ENCODE measurements at regions not wholly inside any gene's neighbourhood (a gene's known extent, or its start where the extent isn't known, plus 50 kb on each side); places are given as distances from the start of the nearest gene placed in this dataset.

GRCh38 chr6:15798533-15799255 is 135.9 kb upstream of the DTNBP1 start:
- DNase-seq (ENCODE audit: low read depth): no peak

DNA sequence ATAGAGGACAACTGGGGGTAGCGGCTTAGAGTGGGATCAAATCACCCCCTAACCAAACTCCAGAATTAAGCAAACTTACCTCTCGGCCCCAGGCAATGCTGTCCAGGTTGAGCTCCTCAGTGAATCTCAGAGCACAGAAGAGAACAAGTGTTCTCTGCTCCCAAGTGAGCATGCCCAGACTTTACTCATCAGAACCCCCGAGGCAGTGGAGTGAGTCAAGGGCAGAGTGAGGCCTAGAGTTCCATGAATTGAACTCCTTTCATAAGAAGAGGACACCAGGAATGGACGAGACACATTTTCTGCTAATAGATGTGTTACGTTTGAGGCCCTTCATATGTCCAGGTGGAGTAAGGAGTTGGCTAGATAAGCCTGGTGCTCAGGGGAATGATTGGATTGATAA is 134.0 kb upstream of the DTNBP1 start:
- no peak for DNase-seq (ENCODE audit: low read depth)

- no peak for DNase-seq (ENCODE audit: low read depth)
Measured at GRCh38 chr6:15796130-15796771, 133.4 kb upstream of the DTNBP1 start.

DNA sequence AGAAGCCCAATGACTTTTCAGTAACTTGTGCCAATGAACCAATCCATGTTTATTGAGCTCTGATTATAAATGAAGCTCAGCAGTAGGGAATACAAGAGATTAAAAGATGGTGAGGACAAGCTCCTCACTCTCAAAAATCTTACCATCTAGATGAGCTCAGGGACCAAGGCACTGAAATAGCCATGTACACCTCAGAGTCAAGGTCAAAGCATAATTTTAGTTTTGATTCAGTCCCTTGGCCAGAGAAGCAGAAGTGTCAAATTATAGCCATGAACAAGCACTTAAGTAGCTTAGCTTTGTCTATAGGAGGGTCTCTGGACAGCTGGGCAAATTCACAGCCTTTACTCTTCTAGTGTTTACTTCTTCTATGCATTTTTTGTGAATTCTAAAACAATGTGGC is 131.0 kb upstream of the DTNBP1 start:
- DNase-seq (ENCODE audit: low read depth): no peak

- no peak for DNase-seq (ENCODE audit: low read depth)
Measured at GRCh38 chr6:15793288-15793687, 130.5 kb upstream of the DTNBP1 start.

DNA sequence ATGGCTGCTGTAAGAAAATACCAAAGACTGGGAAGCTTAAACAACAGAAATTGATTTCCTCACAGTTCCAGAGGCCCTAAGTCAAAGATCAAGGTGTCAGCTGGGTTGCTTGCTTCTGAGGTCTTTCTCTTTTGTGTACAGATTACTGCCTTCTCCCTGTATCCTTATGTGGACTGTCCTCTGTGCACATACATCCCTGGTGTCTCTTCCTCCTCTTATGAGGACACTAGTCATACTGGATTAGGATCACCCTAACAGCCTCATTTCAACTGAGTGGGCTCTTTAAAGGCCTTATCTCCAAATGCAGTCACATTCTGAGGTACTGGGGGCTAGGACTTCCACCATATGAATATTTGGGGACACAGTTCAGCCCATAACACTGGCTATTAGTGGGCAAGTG is 130.0 kb upstream of the DTNBP1 start:
- DNase-seq (ENCODE audit: low read depth): no peak

DNA sequence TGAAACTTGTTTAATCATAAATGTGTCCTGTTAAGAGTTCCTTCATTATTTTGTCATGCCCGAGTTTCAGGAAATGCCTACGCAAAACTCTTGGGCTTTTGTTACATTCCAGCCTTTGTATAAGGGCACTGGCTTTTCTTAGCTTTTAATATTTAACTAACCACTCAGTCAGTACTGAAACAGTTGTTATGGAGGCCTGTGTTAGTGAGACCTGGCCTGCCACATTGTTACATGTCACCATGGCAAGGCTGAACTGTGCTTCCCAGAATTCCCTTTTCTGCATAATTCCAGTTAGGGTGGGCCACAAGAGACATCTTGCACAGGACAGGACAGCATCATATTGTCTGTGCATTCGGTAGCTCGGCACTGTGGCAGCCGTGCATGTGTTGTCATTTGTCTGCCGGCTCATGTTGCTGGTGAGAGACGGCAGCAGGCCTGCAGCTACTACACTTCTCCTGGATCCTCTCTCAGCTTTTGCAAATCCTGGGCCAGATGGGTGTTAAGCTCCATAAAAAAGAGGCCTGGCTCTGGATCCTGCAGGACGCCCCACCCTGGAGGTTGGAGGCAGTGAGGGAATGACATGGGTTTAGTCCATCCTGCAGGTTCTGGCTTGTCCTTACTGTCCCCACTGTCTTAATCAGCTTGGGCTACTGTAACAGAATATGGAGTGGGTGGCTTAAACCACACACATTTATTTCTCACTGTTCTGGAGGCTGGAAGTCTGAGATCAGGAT is 128.8 kb upstream of the DTNBP1 start:
- DNase-seq (ENCODE audit: low read depth): no peak

DNA sequence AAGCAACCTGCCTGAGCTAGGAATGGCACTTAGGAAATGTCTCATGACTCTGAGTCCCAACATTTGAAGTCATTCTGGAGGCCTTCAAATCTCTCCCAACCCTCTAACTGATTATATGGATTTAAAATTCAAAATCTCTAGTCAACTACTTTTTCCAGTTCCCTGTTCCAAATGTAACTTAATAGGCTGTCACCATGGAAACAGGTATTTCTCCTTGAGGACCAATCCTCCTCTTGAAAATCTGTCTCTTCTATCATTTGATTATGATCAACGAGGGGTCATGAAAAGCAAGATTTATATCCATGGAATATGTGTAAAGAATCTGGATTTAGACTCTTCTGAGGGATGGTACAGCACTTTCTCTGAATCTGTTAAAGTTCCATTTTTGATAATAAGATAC is 127.3 kb upstream of the DTNBP1 start:
- DNase-seq (ENCODE audit: low read depth): no peak

DNA sequence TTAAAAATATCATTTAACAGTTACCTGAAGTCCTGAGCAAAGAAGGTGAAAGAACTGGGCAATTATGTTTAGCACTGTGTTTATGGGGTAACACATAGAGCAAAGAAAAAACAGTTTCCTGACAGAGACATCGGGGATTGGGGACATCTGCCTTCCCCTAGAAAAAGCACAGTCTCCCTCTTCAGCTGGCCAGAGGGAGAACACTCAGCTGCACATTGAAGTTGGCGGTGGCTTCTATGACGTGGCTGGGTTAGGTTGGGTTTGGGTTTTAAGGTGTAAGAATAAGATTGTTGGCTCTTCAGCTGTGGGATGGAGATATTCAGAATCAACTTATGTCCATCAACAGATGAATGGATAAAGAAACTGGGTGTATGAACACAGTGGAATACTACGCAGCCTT is 124.0 kb upstream of the DTNBP1 start:
- no peak for DNase-seq (ENCODE audit: low read depth)

- no peak for DNase-seq (ENCODE audit: low read depth)
Measured at GRCh38 chr6:15783484-15783883, 120.7 kb upstream of the DTNBP1 start.

DNA sequence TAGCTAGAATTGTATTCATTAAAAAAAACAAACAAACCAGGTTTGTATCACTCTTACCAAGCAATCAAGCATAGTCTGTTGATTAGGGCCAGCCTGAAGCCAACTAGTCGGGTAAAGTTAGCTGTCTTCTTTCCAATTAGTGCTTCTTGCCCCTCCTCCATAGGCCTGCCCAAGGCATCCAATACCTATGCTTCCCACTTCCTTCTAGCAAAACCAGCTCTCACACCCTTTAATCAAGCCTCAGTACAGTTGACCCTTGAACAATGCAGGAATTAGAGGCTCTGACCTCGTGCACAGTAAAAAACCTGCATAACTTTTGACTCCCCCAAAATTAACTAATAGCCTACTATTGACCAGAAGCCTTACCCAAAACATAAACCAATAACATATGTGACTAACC is 119.1 kb upstream of the DTNBP1 start:
- DNase-seq (ENCODE audit: low read depth): no peak

DNA sequence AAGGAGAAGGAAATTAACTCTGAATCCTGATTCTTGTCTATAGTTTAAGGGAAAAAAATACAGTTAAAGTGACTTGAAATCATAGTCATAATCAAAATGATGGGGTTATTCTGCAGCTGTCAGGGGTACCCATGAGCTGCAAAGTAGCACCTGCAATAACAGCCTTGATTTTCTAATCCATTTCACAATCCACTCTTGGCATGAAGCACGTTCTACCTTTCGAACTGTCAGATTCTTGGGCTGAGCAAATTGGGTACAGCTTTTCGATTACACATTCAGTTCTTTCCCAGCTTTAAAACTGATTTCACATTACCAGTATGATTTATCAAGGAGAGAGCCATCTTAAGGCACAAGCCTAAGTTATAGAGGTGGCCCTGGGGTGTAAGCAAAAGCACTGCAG is 118.5 kb upstream of the DTNBP1 start:
- no peak for DNase-seq (ENCODE audit: low read depth)

- DNase-seq (ENCODE audit: low read depth): no peak
Measured at GRCh38 chr6:15780437-15780836, 117.6 kb upstream of the DTNBP1 start.

DNA sequence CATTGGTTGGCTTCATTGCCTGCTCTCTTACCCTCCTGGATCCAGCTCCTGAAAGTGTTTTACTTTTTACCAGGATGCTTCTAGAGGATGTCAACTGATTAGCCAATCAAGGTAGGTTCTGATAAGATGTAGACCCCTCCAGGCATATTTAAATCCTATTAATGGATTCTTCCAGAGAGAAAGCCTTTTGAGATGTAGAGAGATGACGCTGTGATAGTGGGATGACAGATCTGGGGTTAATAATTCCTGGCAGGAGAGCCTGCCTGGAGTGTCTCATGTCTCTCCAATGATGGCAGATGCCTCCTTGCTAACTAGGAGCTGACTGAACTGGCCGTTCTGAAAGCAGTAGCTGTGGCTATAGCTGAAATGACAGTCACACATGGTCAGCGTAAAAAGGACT is 116.9 kb upstream of the DTNBP1 start:
- DNase-seq (ENCODE audit: low read depth): no peak

DNA sequence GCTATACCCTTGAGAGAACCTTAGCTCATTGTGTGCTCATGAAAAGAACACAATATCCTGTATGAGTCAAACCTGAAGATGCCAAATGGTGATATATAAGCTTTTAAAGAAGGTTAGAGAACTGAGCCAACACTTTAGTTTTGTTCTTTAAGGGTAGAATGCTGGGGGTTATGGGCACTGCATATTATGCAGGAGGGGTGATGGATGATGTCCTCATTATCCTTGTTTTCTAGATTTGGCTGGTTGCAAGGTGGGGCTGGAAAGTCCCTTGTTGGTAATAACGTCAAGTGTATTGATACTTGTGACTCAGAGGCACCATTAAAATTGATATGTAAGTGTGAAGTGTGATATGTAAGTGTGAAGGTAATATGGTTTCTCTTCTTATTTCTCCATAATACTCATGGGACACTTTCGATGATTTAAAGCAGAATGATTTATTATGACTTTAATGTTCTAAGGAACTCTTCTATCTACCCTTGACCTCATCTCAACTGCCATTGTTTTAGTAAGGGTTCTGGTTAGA is 113.7 kb upstream of the DTNBP1 start:
- DNase-seq (ENCODE audit: low read depth): no peak

- DNase-seq (ENCODE audit: low read depth): no peak
Measured at GRCh38 chr6:15775741-15776140, 112.9 kb upstream of the DTNBP1 start.

DNA sequence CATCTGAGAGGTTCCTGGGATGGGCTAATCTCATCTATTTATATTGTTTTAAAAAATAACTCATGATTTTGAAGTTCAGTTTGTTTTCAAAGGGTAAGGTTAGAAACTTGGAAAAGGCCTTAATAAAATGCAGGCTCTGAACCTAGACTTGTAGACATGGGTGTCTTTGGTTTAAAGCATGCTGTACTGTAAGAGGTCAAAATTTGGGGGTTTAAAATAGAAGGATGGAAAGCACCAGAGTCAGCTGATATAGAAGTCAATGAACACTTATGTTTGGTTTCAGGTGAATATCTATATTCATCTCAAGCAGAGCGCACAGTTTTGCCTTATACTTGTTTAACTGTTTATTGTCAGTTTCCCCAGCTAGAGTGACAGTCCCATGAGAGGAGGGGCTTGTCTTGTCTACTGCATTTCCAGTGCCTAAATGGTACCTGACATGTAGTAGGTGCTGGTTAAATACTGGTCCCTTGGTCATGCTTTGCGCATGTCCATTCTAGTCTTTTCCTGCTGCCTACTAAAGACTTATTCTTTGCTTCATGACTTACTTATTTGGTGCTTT is 112.3 kb upstream of the DTNBP1 start:
- DNase-seq (ENCODE audit: low read depth): no peak

DNA sequence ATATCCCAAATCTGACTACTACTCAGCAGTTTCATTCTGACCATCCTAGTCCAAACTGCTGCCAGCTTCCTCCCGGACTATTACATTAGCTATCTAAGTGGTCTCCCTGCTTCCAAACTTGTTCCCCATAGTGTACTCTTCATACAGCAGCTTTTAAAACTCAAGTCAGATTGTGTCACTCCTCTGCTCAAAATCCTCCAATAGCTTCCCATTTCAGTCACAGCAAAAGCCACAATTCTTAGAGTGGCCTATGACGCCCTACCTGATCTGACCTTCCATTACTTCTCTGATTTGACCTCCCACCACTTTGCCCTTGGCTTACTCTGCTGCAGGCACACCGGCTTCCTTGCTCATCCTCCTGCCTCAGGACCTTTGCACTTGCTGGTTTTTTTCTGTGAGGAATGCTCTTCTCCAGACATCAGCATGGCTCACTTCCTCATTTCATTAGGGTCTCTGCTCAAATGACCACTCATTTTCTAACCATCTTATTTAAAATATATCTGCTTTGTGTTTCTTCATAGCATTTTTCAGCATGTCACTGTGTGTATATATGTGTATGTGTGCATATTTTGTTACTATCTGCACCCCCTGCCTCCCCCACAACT is 111.1 kb upstream of the DTNBP1 start:
- DNase-seq (ENCODE audit: low read depth): no peak

GRCh38 chr6:15770347-15771143 is 107.7 kb upstream of the DTNBP1 start:
- no peak for DNase-seq (ENCODE audit: low read depth)

DNA sequence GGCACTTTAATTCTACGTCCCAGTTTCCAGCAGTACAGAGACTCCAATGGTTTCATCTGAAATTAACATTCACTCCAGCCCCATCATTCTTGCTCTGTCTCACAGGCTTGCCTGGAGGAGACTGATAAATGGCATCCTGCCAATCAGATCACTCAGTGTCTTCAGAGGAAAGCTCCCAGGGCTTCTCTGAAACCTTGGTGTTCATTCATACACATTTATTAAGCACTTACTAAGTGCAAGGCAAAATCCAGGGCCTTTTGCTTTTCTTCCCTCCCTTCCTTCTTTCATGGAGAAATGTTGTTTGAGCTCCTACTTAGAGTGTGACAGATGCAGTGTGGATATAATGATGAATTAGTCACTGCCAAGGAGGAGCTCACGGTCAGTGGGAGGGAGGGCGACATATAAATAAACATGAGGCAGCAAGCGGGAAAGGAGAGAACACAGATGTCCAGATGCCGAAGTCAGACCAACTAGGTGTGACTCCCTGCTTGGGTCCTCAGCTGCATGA is 106.7 kb upstream of the DTNBP1 start:
- DNase-seq (ENCODE audit: low read depth): no peak

- DNase-seq (ENCODE audit: low read depth): no peak
Measured at GRCh38 chr6:15768999-15769398, 106.2 kb upstream of the DTNBP1 start.

All from activated gamma-delta T cell treated with anti-CD3 and anti-CD28 coated beads, Interleukin-2, amount 50 U/mL, for 16 hours (primary cell).